GM12865 (cell line): ENCODE measurements at regions not wholly inside any gene's neighbourhood (a gene's known extent, or its start where the extent isn't known, plus 50 kb on each side); places are given as distances from the start of the nearest gene placed in this dataset.
"Not testable (repeated sequence)": the region's sequence is repeated elsewhere in the genome, so short reads cannot be mapped to it uniquely, and the experiment has no call there.

Source experiments
- DNase-seq: peaks from one replicate; pipeline ENCODE4 v3.0.0; 2010; ENCODE audit warnings: low read depth
- H3K4me3 ChIP-seq: 2 replicates; pipeline ENCODE4 v1.5.1; 2011; ENCODE audit warnings: mild to moderate bottlenecking, low read depth, low read length, control low read depth
- CTCF ChIP-seq: IDR thresholded peaks from 2 replicates; pipeline ENCODE4 v1.5.1; 2011; ENCODE audit warnings: low read length, control low read depth, low read depth, inconsistent platforms; ENCODE audit not compliant: insufficient read depth; ENCODE audit errors: missing control alignments

DNA sequence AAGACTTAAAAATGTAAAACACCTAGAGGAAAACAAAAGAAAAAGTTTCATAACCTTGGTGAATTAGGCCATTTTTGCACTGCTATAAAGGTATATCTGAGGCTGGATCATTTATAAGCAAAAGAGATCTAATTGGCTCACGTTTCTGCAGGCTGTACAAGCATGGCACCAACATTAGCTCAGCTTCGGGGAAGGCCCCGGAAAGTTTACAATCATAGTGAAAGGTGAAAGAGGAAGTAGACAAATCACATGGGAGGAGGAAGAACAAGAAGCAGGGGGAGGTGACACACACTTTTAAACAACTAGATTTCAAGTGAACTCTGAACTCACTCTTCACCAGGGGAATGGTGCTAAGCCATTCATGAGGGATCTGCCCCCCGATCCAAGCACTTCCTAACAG is 1358.5 kb upstream of the PCDH9 start:
- peak; percentile 3 for DNase-seq
- no peak overlapping the region for H3K4me3 ChIP-seq
- no peak for TF ChIP-seq CTCF

DNA sequence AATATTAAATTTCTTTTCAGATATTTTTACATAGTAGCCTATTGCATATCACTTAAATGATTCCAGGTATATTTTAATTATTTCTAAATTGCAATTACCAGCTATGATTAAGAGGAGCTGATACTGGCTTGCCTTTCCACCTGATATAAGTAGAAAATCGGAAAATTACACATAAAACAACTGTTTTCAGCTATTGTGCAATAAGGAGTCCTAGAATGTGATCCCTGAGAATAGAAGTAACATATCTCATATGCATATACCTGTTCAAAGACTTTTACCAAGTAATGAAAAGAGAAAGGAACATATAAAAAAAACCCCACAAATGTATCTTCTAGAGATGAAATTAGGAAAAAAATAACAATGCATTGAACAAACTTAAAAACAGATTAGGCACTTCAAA is 1354.6 kb upstream of the PCDH9 start:
- TF ChIP-seq CTCF: no peak
- no peak for DNase-seq
- H3K4me3 ChIP-seq: no peak overlapping the region

DNA sequence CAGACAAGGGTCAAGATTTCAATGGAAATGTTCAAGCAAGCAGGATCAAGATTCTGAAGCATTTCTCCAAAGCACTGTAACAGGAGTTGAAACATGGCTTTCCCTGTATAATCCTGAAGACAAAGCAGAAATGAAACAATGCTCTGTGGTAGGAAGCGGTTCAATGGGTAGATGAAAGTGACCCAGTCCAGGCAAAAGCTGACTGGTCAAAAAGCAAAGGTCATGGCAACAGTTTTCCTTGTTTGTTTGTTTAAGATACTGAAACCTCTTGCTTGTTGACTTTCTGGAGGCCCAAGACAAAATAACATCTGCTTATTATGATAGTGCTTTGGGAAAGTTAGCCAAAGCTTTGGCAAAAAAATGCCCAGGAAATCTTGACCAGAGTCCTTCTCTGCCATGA is 1343.9 kb upstream of the PCDH9 start:
- no peak for DNase-seq
- no peak for TF ChIP-seq CTCF
- H3K4me3 ChIP-seq: no peak overlapping the region

- DNase-seq: no peak
- H3K4me3 ChIP-seq: no peak overlapping the region
- no peak for TF ChIP-seq CTCF
Measured at GRCh38 chr13:68551701-68552522, 1321.8 kb upstream of the PCDH9 start.

GRCh38 chr13:68550330-68550729 is 1320.2 kb upstream of the PCDH9 start:
- no peak overlapping the region for H3K4me3 ChIP-seq
- no peak for TF ChIP-seq CTCF
- no peak for DNase-seq

- no peak for TF ChIP-seq CTCF
- no peak overlapping the region for H3K4me3 ChIP-seq
- DNase-seq: no peak
Measured at GRCh38 chr13:68540244-68540643, 1310.1 kb upstream of the PCDH9 start.

DNA sequence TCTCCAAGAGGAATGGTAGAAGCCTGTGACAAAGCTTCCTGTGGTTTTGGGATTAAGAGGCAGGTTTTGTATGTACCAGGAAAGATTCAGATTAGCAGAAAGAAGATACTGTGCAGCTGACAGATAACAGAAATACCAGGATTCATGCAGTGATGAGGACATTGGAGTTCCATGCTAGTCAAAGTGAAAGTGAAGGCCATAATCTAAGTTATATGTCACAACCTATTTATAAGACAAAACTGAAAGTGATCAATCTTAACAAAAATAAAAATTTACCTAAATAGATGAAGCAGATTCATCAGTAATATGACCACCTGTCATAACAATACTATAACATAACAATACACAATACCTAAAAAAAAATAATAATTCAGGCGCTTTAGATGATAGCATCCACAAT is 1305.2 kb upstream of the PCDH9 start:
- TF ChIP-seq CTCF: no peak
- H3K4me3 ChIP-seq: no peak overlapping the region
- DNase-seq: no peak

DNA sequence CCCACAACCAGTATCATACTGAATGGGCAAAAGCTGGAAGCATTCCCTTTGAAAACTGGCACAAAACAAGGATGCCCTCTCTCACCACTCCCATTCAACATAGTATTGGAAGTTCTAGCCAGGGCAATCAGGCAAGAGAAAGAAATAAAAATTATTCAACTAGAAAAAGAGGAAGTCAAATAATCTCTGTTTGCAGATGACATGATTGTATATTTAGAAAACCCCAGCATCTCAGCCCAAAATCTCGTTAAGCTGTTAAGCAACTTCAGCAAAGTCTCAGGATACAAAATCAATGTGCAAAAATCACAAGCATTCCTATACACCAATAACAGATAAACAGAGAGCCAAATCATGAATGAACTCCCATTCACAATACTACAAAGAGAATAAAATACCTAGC is 1297.0 kb upstream of the PCDH9 start:
- not testable (repeated sequence) for H3K4me3 ChIP-seq, DNase-seq
